GM12878 (cell line): ENCODE measurements at regions not wholly inside any gene's neighbourhood (a gene's known extent, or its start where the extent isn't known, plus 50 kb on each side); places are given as distances from the start of the nearest gene placed in this dataset.

Experiments
- ATAC-seq: fragments of 200-7000 bp; cut with Tn5 transposase; 3 replicates; pipeline ENCODE4 v1.9.1; 2020; ENCODE audit warnings: mild to moderate bottlenecking, moderate library complexity
- BruUV-seq: library from RNA; stranded (reverse); fragments of 400-500 nt; replicated peaks from 2 replicates; lab custom pipeline; 2021; lab: Mats Ljungman, UMichigan
- CTCF ChIA-PET: fragments of 300-600 bp; sonication (Branson Sonifier 250); formaldehyde crosslinking; extraction: SDS; loops from one replicate; lab custom pipeline; 2021; ENCODE audit warnings: inconsistent platforms; lab: Yijun Ruan, JAX
- POLR2A ChIA-PET: fragments of 350-600 bp; formaldehyde crosslinking; extraction: SDS; loops from one replicate; lab custom pipeline; 2021; ENCODE audit warnings: inconsistent platforms; lab: Charles Lee
- RAD21 ChIA-PET: fragments of 300-600 bp; sonication (Branson Sonifier 250); formaldehyde crosslinking; loops from one replicate; lab custom pipeline; 2023; ENCODE audit warnings: antibody characterized with exemption; ENCODE audit not compliant: unreplicated experiment; lab: Charles Lee
- SMC1A ChIA-PET: fragments of 300-600 bp; sonication (Branson Sonifier 250); formaldehyde crosslinking; loops from one replicate; lab custom pipeline; 2023; ENCODE audit not compliant: unreplicated experiment, uncharacterized antibody; lab: Charles Lee
- DNase-seq: peaks from one replicate; pipeline ENCODE4 v3.0.0-alpha.2; 2011; ENCODE audit warnings: low read depth, low spot score
- FAIRE-seq: peaks from 3 replicates; lab custom pipeline; 2011; peaks lifted over from hg19 to GRCh38; lab: Jason Lieb, UNC
- H2AFZ ChIP-seq: 2 replicates; pipeline ENCODE4 v1.6.0; 2011; ENCODE audit warnings: low read depth, low read length, control low read depth; ENCODE audit not compliant: control insufficient read depth
- H3K27ac ChIP-seq: 2 replicates; pipeline ENCODE4 v1.5.1; 2011; ENCODE audit warnings: control low read depth; ENCODE audit not compliant: control insufficient read depth, insufficient read depth
- H3K27me3 ChIP-seq, 2 experiments: replicated peaks in 1 of 2; 2 replicates each; pipeline versions ENCODE4 v1.6.0 to v1.6.1; 2011; ENCODE audit warnings: low read length in 1 of 2; ENCODE audit not compliant: control insufficient read depth in 2 of 2, insufficient read depth in 2 of 2
- H3K36me3 ChIP-seq, 2 experiments: 2 replicates each; pipeline ENCODE4 v1.5.1; 2011; ENCODE audit warnings: low read length in 1 of 2; ENCODE audit not compliant: control insufficient read depth in 2 of 2, insufficient read depth in 2 of 2
- H3K4me1 ChIP-seq: 2 replicates; pipeline ENCODE4 v1.6.1; 2011; ENCODE audit warnings: mild to moderate bottlenecking, low read length, moderate library complexity, mixed read lengths; ENCODE audit not compliant: control insufficient read depth, insufficient read depth
- H3K4me2 ChIP-seq: 2 replicates; pipeline ENCODE4 v1.6.0; 2011; ENCODE audit warnings: control low read depth; ENCODE audit not compliant: control insufficient read depth, insufficient read depth
- H3K4me3 ChIP-seq: fragments of 200-600 bp; sonication (generic); 2 replicates; pipeline ENCODE4 v1.5.1; 2016
- H3K79me2 ChIP-seq: 2 replicates; pipeline ENCODE4 v1.6.0; 2011; ENCODE audit warnings: low read length; ENCODE audit not compliant: control insufficient read depth, insufficient read depth
- H3K9ac ChIP-seq: 2 replicates; pipeline ENCODE4 v1.8.0; 2011; ENCODE audit warnings: low read length, control low read depth, mixed read lengths; ENCODE audit not compliant: control insufficient read depth, insufficient read depth
- H3K9me3 ChIP-seq: replicated peaks from 3 replicates; pipeline ENCODE4 v1.5.1; 2011; ENCODE audit warnings: mild to moderate bottlenecking, low read length; ENCODE audit not compliant: control insufficient read depth, insufficient read depth
- H4K20me1 ChIP-seq: 2 replicates; pipeline ENCODE4 v1.6.0; 2011; ENCODE audit not compliant: control insufficient read depth, insufficient read depth
- HDAC2 ChIP-seq: fragments of 200-600 bp; sonication (generic); IDR thresholded peaks from 2 replicates; pipeline ENCODE4 v1.6.1; 2017
- KAT2A ChIP-seq: conservative IDR thresholded peaks from 2 replicates; pipeline ENCODE4 v1.6.1; 2011; ENCODE audit warnings: low read depth, low read length; ENCODE audit not compliant: control insufficient read depth
- MTA2 ChIP-seq: fragments of 450-650 bp; IDR thresholded peaks from 2 replicates; pipeline ENCODE4 v1.6.1; 2016; ENCODE audit warnings: low read depth, mild to moderate bottlenecking, moderate library complexity
- PAX8 ChIP-seq: fragments of 450-650 bp; IDR thresholded peaks from 2 replicates; pipeline ENCODE4 v1.6.1; 2017; ENCODE audit warnings: mild to moderate bottlenecking, moderate library complexity
- RAD21 ChIP-seq: IDR thresholded peaks from 2 replicates; pipeline ENCODE4 v1.6.1; 2011; ENCODE audit warnings: mild to moderate bottlenecking, low read depth, low read length, moderate library complexity; ENCODE audit not compliant: insufficient read depth
- ZZZ3 ChIP-seq: IDR thresholded peaks from 2 replicates; pipeline ENCODE4 v1.6.1; 2011; ENCODE audit warnings: low read depth; ENCODE audit not compliant: control insufficient read depth, insufficient read length
- WGBS: methylation state at CpG from one replicate; pipeline ENCODE4 v1.1.6; 2016; ENCODE audit warnings: low lambda C conversion rate; ENCODE audit not compliant: insufficient replicate concordance, insufficient coverage; ENCODE audit errors: missing lambda C conversion rate; 5-methylcytosine and 5-hydroxymethylcytosine counted together
- in situ Hi-C: fragments of 300-500 bp; cut with MboI; formaldehyde crosslinking; loops from 9 replicates; pipeline ENCODE4 v1.14.3; 2018; ENCODE audit warnings: mixed read lengths
- intact Hi-C: fragments of 100-400 bp; cut with micrococcal nuclease; formaldehyde crosslinking; loops from one replicate; pipeline ENCODE4 v1.14.2; 2022; ENCODE audit not compliant: unreplicated experiment
- TF ChIP-seq, protein P1 (sequence below): IDR thresholded peaks from 2 replicates; pipeline ENCODE4 v1.6.1; 2012; ENCODE audit warnings: low read depth, low read length, improper control_type of control experiment
- TF ChIP-seq, protein P2 (sequence below): fragments of 450-650 bp; IDR thresholded peaks from 2 replicates; pipeline ENCODE4 v1.6.1; 2017; ENCODE audit warnings: mild to moderate bottlenecking, moderate library complexity
- TF ChIP-seq, protein P3 (sequence below), 3 experiments: IDR thresholded peaks in 2 of 3; conservative IDR thresholded peaks in 1 of 3; 2 replicates each; pipeline ENCODE4 v1.5.1; 2011; ENCODE audit warnings: low read depth in 3 of 3, low read length in 3 of 3, mild to moderate bottlenecking in 3 of 3, control low read depth in 2 of 3, moderate library complexity in 2 of 3, inconsistent platforms in 1 of 3, mixed read lengths in 1 of 3; ENCODE audit not compliant: control insufficient read depth in 2 of 3, insufficient read depth in 1 of 3; ENCODE audit errors: extremely low read depth in 1 of 3

DNA sequence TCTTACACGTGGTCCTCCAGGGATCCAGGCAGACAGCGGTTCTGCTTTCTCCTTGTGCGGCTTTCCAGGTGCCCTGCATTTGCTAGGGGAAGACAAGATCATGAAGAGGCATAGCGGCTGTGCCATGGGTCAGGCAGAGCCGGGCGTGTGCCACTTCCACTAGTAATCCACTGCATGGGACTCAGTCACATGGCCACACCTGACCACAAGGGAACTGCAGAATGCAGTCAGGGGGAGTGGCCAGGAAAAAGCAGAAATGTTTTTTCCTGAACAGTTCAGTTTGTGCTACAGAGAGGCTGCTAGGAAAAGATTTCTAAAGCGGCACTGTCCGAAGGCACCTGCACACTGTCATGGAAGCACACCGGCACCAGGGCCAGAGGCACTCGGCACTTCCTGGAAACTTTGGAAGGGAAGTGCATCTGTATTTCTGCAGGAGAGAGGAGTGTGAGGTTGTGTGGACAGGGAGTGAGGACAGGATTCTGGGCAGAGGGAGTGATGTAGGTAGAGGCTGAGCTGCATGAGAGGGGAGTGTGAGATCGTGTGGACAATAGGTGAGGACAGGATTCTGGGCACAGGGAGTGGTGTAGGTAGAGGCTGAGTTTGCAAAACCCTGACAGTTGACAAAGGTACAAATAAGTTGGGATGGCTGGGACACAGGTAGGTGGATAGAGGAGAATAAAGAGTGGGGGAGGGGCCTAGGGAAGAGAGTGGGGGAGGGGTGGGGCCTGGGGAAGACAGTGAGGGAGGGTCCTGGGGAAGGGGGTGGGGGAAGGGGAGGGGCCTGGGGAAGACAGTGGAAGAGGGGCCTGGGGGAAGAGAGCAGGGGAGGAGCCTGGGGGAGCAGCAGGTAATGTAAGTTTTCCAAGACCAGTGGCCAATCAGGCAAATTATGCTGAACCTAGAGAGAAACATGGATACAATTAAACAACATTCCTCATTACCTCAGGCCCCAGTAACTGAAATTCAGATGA lies 1436.3 kb downstream of the TBC1D22A start:
- no peaks in the 10 kb centered on the region for H3K36me3 ChIP-seq
- no peaks in the 10 kb centered on the region for H3K9me3 ChIP-seq
- ATAC-seq: no peak
- no peaks in the 10 kb centered on the region for H4K20me1 ChIP-seq
- no peak overlapping the region for H3K4me2 ChIP-seq
- in situ Hi-C loops: no loop called here
- FAIRE-seq: no peak
- no peaks in the 10 kb centered on the region for H3K4me1 ChIP-seq
- RAD21 ChIA-PET: no interaction called here
- H3K27ac ChIP-seq: no peak overlapping the region
- CTCF ChIA-PET: no interaction called here
- WGBS: 22% methylated on average over 11 of the region's 11 CpGs
- no peak for TF ChIP-seq RAD21
- TF ChIP-seq, protein P1, sequence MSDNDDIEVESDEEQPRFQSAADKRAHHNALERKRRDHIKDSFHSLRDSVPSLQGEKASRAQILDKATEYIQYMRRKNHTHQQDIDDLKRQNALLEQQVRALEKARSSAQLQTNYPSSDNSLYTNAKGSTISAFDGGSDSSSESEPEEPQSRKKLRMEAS: no peak
- TF ChIP-seq KAT2A: no peak
- no peak for TF ChIP-seq ZZZ3
- no peak for TF ChIP-seq PAX8
- TF ChIP-seq HDAC2: no peak
- TF ChIP-seq, protein P2, sequence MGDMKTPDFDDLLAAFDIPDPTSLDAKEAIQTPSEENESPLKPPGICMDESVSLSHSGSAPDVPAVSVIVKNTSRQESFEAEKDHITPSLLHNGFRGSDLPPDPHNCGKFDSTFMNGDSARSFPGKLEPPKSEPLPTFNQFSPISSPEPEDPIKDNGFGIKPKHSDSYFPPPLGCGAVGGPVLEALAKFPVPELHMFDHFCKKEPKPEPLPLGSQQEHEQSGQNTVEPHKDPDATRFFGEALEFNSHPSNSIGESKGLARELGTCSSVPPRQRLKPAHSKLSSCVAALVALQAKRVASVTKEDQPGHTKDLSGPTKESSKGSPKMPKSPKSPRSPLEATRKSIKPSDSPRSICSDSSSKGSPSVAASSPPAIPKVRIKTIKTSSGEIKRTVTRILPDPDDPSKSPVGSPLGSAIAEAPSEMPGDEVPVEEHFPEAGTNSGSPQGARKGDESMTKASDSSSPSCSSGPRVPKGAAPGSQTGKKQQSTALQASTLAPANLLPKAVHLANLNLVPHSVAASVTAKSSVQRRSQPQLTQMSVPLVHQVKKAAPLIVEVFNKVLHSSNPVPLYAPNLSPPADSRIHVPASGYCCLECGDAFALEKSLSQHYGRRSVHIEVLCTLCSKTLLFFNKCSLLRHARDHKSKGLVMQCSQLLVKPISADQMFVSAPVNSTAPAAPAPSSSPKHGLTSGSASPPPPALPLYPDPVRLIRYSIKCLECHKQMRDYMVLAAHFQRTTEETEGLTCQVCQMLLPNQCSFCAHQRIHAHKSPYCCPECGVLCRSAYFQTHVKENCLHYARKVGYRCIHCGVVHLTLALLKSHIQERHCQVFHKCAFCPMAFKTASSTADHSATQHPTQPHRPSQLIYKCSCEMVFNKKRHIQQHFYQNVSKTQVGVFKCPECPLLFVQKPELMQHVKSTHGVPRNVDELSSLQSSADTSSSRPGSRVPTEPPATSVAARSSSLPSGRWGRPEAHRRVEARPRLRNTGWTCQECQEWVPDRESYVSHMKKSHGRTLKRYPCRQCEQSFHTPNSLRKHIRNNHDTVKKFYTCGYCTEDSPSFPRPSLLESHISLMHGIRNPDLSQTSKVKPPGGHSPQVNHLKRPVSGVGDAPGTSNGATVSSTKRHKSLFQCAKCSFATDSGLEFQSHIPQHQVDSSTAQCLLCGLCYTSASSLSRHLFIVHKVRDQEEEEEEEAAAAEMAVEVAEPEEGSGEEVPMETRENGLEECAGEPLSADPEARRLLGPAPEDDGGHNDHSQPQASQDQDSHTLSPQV: no peak
- no peak for TF ChIP-seq MTA2
- TF ChIP-seq, protein P3, sequence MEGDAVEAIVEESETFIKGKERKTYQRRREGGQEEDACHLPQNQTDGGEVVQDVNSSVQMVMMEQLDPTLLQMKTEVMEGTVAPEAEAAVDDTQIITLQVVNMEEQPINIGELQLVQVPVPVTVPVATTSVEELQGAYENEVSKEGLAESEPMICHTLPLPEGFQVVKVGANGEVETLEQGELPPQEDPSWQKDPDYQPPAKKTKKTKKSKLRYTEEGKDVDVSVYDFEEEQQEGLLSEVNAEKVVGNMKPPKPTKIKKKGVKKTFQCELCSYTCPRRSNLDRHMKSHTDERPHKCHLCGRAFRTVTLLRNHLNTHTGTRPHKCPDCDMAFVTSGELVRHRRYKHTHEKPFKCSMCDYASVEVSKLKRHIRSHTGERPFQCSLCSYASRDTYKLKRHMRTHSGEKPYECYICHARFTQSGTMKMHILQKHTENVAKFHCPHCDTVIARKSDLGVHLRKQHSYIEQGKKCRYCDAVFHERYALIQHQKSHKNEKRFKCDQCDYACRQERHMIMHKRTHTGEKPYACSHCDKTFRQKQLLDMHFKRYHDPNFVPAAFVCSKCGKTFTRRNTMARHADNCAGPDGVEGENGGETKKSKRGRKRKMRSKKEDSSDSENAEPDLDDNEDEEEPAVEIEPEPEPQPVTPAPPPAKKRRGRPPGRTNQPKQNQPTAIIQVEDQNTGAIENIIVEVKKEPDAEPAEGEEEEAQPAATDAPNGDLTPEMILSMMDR (IDR thresholded peaks at IDR 0.05 in 2 of 3, conservative IDR thresholded peaks at IDR 0.05 in 1 of 3; ENCODE audit: control insufficient read depth in 2 of 3, extremely low read depth in 1 of 3, insufficient read depth in 1 of 3, low read depth in 3 of 3, low read length in 3 of 3): no peak
- H3K4me3 ChIP-seq: no peak overlapping the region
- SMC1A ChIA-PET: no interaction called here
- POLR2A ChIA-PET: no interaction called here
- H2AFZ ChIP-seq: no peak overlapping the region
- no TSS peak for BruUV-seq
- H3K9ac ChIP-seq: no peak overlapping the region
- H3K27me3 ChIP-seq: no peaks in the 10 kb centered on the region
- intact Hi-C loops: no loop called here
- no peaks in the 10 kb centered on the region for H3K79me2 ChIP-seq
- no peak for DNase-seq
